ENCODE measurements at regions not wholly inside any gene's neighbourhood (a gene's known extent, or its start where the extent isn't known, plus 50 kb on each side); places are given as distances from the start of the nearest gene placed in this dataset.

- DNase-seq, result no peak
Measured at GRCh38 chr10:2688958-2689357, 378.4 kb upstream of the PFKP start.

GRCh38 chr10:2686691-2687090 is 380.7 kb upstream of the PFKP start:
- DNase-seq, result no peak

GRCh38 chr10:2682491-2682890 is 384.9 kb upstream of the PFKP start:
- no peak for DNase-seq

DNA sequence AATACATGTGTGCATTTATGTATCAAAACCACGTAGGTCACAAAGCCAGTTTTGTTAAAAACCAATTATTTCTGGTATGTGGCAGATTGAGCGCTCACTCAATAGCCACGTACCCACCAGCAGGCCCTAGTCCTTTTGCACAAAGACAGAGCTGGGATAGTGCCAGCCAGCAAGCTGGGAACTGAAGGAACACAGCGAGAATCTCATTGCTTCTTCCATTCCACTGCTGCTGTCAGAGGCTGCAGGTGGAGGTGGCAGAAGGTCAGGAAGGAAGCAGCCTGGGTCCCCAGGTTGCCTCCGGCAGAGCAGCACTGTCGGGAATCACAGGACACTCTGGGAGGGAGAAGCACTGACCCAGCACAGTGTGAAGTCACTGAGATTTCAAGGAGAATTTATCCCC is 385.5 kb upstream of the PFKP start:
- no peak for DNase-seq

- no peak for DNase-seq
Measured at GRCh38 chr10:2680821-2681220, 386.5 kb upstream of the PFKP start.

DNA sequence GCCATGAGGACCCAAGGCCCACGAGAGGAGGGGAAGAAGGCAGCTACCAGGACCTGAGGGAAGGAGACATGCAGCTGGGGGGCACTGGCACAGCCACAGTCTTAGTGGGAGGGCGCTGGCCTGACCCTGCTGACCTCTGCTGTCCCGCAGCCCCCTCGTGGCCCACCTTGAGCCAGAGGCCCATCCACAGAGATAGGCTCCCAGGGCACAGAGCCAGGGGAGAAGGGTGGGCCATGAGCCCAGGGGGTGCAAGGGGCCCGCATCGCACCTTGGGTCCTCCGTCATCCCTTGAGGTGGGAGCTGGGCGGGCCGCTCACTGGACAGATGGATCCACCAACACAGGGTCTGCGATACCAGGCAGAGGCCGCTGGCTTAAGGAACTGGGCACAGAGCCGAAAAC is 387.7 kb upstream of the PFKP start:
- no peak for DNase-seq

- no peak for DNase-seq
Measured at GRCh38 chr10:2676455-2676854, 390.9 kb upstream of the PFKP start.

GRCh38 chr10:2674451-2674850 is 392.9 kb upstream of the PFKP start:
- no peak for DNase-seq

DNA sequence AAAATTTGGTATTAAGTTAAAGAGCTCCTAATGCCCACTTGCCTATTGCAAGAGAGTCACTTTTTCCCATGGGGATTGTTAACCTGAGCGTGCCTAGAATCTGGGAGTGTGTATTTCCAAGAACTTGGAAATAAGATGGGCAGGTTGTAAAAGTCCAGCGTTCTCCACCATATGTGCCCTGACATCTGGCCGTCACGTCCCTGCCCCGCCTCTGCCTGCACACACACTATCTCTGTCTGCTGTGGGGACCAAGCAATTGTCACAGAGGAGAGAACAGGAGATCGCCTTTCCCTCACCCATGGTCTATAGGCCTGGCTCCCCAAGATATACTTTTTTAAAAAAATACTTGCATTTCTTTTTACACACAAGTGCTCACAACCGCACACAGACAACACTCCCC is 396.5 kb upstream of the PFKP start:
- no peak for DNase-seq

DNA sequence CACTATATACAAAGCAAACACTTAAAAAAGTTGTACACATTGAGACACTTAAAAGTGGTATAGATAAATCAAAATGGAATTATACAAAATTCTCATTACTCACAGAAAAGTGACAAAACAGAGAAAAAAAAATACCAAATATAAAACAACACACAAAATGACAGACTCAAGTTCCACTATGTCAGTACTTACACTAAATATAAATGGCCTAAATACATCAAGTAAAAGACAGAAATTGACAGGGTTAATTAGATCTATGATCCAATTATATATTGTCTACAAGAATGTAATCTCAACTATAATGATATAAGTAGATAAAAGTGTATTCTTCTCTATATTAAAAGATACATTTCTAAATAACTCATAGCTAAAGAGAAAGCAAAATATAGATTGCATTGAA is 401.6 kb upstream of the PFKP start:
- no peak for DNase-seq

GRCh38 chr10:2660276-2660675 is 407.1 kb upstream of the PFKP start:
- DNase-seq, result no peak

DNA sequence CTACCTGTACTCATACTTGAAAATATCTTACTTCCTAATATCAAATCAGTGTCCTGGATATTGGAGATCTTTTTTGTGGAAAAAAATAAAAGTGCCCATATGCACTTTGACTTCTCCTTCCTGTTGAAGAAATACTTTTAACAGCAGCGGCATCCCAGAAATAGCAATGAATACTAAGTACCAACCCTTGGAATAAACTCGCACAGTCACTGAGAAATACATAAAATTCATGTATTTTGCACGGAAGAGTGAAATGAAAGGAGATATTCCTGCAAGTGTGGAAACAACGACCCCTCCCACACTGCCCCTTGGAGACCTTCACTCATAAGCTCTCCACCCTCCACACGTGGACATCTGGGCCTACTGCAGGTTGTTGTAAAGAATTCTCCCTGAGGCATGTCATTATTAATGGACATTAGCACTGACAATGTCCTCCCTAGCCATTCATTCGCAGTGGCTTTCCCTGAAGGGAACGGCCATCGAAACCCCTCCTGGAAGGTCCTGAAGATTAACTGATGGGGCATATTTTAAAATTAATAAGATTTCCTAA is 407.6 kb upstream of the PFKP start:
- DNase-seq, result no peak

- DNase-seq, result no peak
Measured at GRCh38 chr10:2658780-2659179, 408.6 kb upstream of the PFKP start.

GRCh38 chr10:2650328-2650727 is 417.0 kb upstream of the PFKP start:
- DNase-seq, result no peak

- no peak for DNase-seq
Measured at GRCh38 chr10:2641028-2641427, 426.3 kb upstream of the PFKP start.

- no peak for DNase-seq
Measured at GRCh38 chr10:2633630-2634029, 433.7 kb upstream of the PFKP start.

GRCh38 chr10:2631557-2632205 is 435.7 kb upstream of the PFKP start:
- DNase-seq, result no peak

DNA sequence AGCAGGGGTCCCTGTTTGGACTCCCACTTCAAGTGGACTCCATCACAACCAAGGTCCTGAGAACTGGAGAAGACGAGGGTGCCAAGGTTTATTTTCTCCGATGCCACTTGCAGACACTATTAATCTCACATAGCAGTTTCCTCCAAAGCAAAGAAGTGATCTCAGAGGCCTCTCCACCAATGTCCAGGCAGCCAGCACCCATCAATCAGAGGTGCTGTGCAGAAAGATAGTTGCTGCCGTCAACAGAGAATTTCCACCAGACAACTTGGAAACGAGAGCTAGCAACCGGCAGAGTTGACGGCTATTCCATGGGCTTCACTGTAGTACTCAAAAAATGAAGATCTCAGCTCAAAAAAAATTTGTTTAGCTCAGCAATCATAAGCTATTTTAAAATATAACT is 438.6 kb upstream of the PFKP start:
- no peak for DNase-seq

- DNase-seq, result no peak
Measured at GRCh38 chr10:2627969-2628368, 439.4 kb upstream of the PFKP start.

- no peak for DNase-seq
Measured at GRCh38 chr10:2625094-2625493, 442.3 kb upstream of the PFKP start.

DNA sequence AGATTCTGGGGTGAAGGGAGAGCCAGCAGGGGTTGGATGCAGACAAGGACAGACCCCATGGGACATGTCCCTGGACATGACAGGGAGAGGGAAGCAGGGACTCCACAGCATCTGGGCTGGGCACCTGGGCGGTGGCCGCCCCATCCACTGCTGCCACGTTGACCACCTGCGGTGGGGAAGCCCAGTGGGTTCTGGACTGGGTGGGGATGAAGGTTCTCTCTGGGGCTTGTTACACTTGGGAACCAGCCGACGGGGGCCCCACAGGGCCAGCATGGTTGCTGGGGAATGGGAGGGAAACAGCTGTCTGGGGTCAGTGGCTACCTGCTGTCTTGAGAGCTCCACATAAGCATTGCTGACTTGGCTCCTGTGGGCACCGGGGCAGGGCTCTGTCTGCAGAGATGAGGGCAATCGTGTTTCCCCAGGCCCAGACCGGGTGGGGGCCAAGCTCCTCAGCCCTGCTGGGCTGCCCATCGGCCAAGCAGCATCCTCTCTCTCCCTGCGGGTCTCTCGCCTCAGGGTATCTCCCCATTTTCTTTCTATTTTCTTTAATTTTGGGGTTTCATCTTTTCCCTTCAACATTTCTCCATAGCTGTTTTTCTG is 443.6 kb upstream of the PFKP start:
- no peak for DNase-seq

DNA sequence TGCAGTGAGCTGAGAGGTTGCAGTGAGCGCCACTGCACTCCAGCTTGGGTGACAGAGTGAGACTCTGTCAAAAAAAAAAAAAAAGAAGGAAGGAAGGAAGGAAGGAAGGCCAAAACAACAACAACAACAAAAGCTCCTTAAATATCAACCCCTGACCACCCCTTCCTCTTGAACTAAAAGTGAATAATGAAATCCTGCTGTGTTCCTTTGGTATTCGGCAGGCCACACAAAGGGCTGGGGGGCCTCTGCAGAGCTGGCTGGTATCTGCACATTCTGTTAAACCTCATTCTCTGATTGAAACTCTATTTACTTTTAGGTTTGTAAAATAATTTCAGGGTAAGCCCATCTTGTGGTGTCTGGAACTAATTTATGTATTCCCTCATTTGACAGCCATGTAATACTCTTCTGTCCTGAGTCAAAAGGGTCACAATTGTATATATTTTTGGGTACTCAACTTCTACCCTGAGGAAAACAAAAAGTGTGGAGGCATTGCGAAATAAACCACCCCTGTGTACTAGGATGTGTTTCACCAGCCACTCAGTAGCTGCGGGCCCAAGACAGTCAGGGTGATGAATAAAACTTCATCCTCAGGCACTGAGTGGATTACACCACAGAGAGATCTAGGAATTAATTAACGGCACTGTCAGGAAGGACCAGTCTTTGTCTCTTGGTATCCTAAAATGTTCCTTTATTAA is 446.4 kb upstream of the PFKP start:
- no peak for DNase-seq

GRCh38 chr10:2619916-2620315 is 447.4 kb upstream of the PFKP start:
- no peak for DNase-seq

DNA sequence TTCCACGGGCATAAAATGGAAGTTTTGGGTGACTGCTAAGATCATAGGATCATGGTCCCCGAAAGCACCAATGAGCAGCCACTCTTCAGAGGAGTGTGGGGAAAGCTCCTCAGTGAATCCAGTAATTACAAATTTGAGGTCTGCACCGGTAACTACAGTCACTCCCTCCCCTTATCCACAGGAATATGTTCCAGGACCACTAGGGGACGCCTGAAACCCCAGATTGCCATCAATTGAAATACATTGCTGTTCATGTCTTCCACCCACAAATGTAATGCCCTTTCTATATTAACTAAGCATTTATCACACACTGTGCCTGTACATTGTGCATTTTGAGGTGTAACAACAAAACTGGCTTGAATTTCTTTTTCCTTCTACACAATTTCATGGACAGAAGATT is 447.9 kb upstream of the PFKP start:
- no peak for DNase-seq
